Stimulated activated CD8-positive, alpha-beta memory T cell treated with anti-CD3 and anti-CD28 coated beads, Interleukin-7, amount 100 ng/mL, for 48 hours (primary cell): ENCODE measurements at regions not wholly inside any gene's neighbourhood (a gene's known extent, or its start where the extent isn't known, plus 50 kb on each side); places are given as distances from the start of the nearest gene placed in this dataset.

ENCODE experiments used
- DNase-seq, 2 donors: peaks; one replicate each; pipeline ENCODE4 v3.0.0-alpha.2; 2020; ENCODE audit warnings: low read depth in 1 of 2; ENCODE audit errors: extremely low read depth in 1 of 2

DNA sequence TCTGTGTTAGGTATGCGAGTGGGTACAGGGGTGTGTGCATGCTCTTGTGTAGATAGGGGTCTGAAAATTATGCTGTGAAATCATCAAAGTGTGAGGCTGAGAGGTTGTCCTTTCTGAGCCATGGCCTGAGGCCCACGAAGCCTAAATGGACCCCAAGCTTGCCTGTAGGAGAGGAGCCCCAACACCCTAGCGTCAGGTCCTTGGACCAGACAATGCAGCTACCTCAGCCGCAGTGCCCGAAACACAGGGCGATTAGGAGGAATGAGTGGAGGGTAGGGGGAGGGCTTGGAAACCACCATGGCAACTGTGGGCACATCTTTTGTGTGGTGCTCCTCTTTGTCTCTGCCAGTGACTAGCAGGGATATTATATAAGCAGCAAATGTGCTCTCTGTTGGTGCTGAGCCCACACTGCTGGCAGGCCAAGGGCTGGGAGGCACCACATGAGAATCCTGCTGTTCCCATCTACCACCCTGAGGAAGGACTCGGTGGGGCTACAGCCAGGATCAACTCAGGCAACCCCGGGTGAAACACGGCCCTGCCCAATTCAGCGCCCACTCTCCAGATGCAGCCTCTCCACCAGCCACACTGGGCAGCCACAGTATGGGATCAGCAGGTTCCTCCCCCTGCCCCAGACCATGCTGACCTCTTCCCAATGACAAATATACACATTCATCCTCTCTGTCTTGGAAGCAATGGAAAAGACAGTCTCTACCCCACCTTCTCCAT lies 84.6 kb upstream of the FSTL4 start:
- no peak for DNase-seq

- no peak for DNase-seq
These were observed 83.8 kb upstream of the FSTL4 start for GRCh38 chr5:133696006-133696584.

- no peak for DNase-seq
These were observed 82.0 kb upstream of the FSTL4 start for GRCh38 chr5:133694181-133694831.

DNA sequence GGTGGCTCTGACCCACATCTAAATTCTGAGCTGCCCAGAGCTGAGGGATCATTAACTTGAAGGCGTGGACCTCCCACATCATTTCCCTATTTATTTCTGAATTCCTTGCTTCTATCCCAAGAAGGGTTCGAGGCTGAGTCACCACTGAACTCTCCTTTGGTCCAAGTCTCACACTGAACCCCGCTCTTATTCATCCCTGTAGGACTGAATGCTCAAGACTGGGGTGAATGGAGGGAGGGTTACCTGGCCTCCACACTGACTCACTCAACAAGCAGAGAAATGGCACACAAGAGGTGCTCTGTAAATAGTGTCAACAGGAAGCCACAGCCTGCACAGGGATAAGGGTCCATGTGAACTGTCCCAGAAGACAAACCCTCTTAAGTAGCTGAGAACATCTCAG lies 79.1 kb upstream of the FSTL4 start:
- DNase-seq, result no peak

DNA sequence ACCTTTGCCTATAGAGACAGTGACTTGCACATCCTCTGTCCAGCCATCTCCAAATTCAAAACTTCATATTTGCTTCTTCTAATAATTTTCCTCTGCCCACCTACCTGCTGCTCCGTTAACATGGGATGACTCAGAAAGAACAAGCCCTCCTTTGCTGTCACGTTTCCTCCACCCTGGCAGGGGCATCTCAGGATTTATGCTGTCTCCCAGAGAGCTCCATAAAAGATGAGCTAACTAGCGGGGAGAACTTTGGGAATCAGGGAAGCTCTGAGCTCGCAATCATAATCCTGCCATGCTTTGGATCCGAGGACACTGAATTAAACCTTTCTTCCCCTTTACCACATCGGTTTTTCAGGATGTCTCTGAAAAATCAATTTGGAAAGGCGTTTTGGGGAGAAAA lies 78.4 kb upstream of the FSTL4 start:
- DNase-seq, result no peak

GRCh38 chr5:133688391-133688790 lies 76.0 kb upstream of the FSTL4 start:
- DNase-seq, result no peak

DNA sequence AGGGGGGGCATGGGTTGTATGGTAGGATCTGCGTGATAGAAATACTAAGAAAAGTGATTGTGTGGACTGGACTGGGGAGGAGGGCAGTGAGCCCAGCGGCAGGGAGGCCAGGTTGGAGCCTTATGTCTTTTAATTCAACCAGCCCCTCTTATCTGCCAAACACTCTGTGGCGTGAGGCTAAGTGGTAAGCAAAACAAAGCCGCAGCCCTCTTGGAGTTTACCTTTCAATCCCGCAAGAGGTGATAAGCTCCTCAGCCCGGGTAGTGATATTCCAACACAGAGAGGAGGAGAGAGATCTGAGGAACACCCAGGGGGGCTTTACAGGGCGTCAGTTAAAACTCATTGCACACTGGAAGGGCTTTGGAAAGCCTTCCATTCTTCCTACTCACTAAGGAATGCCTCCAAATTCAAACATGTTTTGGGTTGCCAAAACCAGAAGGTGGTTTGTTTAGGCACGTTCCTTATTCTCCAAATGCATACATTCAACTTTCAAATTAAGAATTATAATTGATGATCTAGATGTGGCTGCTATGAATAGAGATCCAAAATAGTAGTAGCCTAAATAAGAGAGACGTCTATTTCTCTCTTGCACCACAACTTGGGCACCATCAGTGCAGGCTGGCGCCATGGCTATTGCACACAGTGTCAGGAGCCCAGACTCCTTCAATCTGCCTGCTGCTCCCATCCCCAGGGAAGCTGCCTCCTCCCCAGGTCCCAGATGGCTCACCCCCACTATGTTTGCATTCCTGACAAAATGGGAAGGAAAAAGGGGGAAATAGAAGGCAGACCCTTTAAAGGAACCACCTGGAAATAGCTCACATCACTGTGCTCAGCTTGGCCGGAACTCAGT lies 75.1 kb upstream of the FSTL4 start:
- DNase-seq, result no peak

GRCh38 chr5:133686566-133686965 lies 74.2 kb upstream of the FSTL4 start:
- no peak for DNase-seq

GRCh38 chr5:133685402-133686018 lies 73.2 kb upstream of the FSTL4 start:
- DNase-seq, result no peak

- no peak for DNase-seq
These were observed 71.6 kb upstream of the FSTL4 start for GRCh38 chr5:133683646-133684596.

GRCh38 chr5:133682451-133682850 lies 70.1 kb upstream of the FSTL4 start:
- DNase-seq, result no peak

GRCh38 chr5:133681896-133682295 lies 69.6 kb upstream of the FSTL4 start:
- no peak for DNase-seq

GRCh38 chr5:133680830-133681565 lies 68.7 kb upstream of the FSTL4 start:
- no peak for DNase-seq

DNA sequence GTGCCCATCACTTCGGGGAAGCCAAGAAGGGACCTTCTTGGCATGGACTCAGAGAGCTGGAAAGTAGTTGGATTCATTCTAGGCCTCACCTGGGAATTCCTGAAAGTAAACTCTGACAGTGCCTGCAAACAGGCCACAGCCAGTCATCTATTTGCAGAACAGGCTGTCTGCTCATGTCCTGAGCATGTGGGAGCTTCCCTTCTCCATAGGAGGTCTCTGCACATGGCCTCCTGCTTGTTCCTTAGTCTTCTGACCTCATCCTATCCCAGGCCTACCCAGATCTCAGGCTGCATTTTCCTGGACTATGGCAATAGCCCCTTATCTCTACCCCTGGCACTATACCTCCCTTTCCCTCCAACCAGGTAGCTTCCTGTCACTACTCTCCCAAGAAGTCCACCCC lies 67.2 kb upstream of the FSTL4 start:
- no peak for DNase-seq

DNA sequence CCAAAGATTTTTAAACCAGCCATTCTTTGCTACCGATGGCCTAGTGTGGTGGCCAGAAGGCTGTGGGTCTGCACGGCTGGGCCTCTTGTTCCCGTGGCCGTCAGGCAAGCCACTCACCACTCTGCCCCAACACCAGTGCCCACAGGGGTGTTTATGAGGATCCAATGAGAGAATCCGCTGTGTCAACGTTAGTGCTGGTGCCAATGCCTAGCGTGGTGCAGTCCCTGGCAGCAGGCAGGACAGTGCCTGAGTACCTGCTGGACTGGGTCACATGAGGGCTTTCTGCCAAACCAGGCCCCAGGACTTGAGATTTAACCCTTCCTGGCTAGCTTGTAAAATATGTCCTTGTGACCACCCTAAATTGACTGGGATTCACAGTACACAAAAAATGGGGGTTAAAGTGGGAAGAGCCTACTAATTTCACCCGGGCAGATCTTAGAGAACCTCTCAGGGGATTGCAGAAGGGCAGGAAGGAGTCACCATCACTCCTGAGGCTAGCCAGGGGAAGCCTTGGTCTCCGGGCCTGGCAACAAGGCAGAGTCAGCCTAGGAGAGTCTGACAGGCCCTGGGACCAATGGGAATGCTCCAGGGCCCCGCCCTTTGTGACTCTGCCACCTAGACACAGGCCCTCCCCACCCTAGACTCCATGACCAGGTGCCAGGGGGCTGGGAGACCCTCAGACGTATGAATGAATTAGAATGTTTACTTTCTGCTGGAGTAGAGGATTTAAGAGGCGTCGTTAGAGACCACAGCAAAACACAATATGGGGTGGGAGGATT lies 63.2 kb upstream of the FSTL4 start:
- no peak for DNase-seq

DNA sequence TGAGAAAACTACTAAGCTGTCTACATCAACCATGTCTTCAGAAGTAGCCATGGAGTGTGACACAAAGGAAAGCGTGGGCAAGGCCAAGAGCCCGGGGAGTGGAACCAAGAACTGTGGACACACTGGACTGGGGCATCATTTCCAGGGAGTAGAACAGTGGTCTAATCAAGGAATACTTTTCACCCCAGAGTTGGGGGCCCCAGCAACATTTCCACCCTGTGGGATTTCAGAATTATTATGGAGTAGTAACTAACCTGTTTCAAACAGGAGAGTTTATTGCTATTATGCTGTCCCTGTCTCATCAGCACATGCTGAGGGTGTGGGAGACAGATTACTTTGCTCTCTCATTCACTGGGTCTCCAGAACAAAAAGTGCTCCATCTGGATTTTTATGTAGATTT lies 58.0 kb upstream of the FSTL4 start:
- DNase-seq, result no peak

DNA sequence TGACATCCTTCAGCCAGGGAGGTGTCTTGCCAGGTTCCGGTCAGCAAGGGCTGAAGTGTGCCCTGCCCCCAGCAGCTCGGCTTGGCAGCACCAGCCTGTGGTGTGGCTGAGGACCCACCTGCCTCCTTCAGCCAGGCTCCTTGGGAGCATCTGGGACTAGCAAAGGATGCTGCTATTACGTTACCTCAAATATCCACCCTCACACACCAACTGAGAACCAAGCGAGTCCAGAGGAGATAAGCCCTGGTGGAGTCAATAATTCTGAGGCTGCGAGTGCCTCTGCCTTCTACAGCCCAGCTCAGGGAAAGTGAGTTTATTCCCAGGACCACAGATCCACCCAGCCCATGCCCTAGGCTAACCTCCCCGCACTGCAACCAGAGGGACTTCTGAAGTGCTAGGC lies 57.1 kb upstream of the FSTL4 start:
- DNase-seq, result no peak

GRCh38 chr5:133668458-133668857 lies 56.1 kb upstream of the FSTL4 start:
- DNase-seq, result no peak
